H1 (cell line): ENCODE measurements at regions not wholly inside any gene's neighbourhood (a gene's known extent, or its start where the extent isn't known, plus 50 kb on each side); places are given as distances from the start of the nearest gene placed in this dataset.

Source experiments
- ASH2L ChIP-seq: fragments of 200-600, 300-600 bp; sonication (generic); IDR thresholded peaks from one replicate; pipeline ENCODE4 v1.7.1; 2017; ENCODE audit warnings: low read length
- CHD7 ChIP-seq: fragments of 300-600 bp; sonication (generic); IDR thresholded peaks from 2 replicates; pipeline ENCODE4 v1.7.1; 2012; ENCODE audit warnings: low read length, moderate library complexity, mild to moderate bottlenecking, inconsistent platforms; ENCODE audit not compliant: insufficient replicate concordance
- EGR1 ChIP-seq: IDR thresholded peaks from 2 replicates; pipeline ENCODE4 v1.6.1; 2011; ENCODE audit warnings: low read depth, low read length, borderline replicate concordance
- FOSL1 ChIP-seq: IDR thresholded peaks from 2 replicates; pipeline ENCODE4 v1.6.1; 2011; ENCODE audit warnings: mild to moderate bottlenecking, low read depth, low read length, moderate library complexity; ENCODE audit not compliant: insufficient read depth
- SP1 ChIP-seq: IDR thresholded peaks from 2 replicates; pipeline ENCODE4 v1.6.1; 2011; ENCODE audit warnings: low read depth, low read length
- SP2 ChIP-seq: IDR thresholded peaks from 2 replicates; pipeline ENCODE4 v1.6.1; 2012; ENCODE audit warnings: mild to moderate bottlenecking, low read length, inconsistent platforms
- SP4 ChIP-seq: IDR thresholded peaks from 2 replicates; pipeline ENCODE4 v1.6.1; 2012; ENCODE audit warnings: low read length, inconsistent platforms

DNA sequence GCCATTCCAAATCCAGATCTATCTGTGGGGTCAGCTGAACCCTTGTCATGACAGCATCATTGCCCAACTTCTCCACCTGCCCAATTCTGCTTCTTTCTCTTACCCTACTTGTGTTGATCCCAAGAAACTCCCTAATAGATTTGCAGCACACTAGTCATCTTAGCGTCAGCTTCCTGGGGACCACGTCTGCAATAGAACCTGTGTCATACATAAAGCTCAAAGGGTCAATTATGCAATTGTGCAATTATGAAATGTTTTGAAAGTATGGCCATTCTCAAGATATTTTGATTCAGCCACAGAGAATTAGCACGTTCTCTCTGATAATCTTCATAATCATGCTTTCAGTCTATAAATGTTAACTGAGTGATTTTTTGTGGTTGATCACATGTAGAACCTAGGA lies 87.4 kb upstream of the PAPPA start (continued):
- TF ChIP-seq CHD7: no peak
- no peak for TF ChIP-seq FOSL1
- TF ChIP-seq SP2: no peak
- no peak for TF ChIP-seq SP1
- TF ChIP-seq EGR1: no peak
- no peak for TF ChIP-seq ASH2L
- no peak for TF ChIP-seq SP4
- TF ChIP-seq, all 59 proteins: peak for 0
